Panc1 (cell line): ENCODE measurements at regions not wholly inside any gene's neighbourhood (a gene's known extent, or its start where the extent isn't known, plus 50 kb on each side); places are given as distances from the start of the nearest gene placed in this dataset.

Experiments used
- ATAC-seq: fragments of 200-7000 bp; cut with Tn5 transposase; 2 replicates; pipeline ENCODE4 v1.9.1; 2020; ENCODE audit warnings: mild to moderate bottlenecking, moderate library complexity
- BruUV-seq: library from RNA; stranded (reverse); fragments of 400-500 nt; replicated peaks from 2 replicates; lab custom pipeline; 2021; lab: Mats Ljungman, UMichigan
- CTCF ChIA-PET: fragments of 300-600 bp; sonication (Branson Sonifier 250); formaldehyde crosslinking; loops from one replicate; lab custom pipeline; 2022; ENCODE audit warnings: antibody characterized with exemption; lab: Charles Lee
- POLR2A ChIA-PET: fragments of 300-600 bp; sonication (Branson Sonifier 250); formaldehyde crosslinking; loops from one replicate; lab custom pipeline; 2022; ENCODE audit warnings: antibody characterized with exemption; lab: Charles Lee
- DNase-seq: peaks from one replicate; pipeline ENCODE4 v3.0.0-alpha.2; 2010; ENCODE audit warnings: low read depth, low spot score
- H3K27ac ChIP-seq: 2 replicates; pipeline ENCODE4 v1.5.1; 2011; ENCODE audit warnings: mild to moderate bottlenecking, low read length, inconsistent platforms
- H3K27me3 ChIP-seq: fragments of 200-500 bp; sonication (Bioruptor generic); 2 replicates; pipeline ENCODE4 v1.6.0; 2014; ENCODE audit warnings: low read length, inconsistent platforms; ENCODE audit not compliant: control insufficient read depth, insufficient read depth
- H3K36me3 ChIP-seq: fragments of 200-500 bp; sonication (Bioruptor generic); 2 replicates; pipeline ENCODE4 v1.5.1; 2014; ENCODE audit warnings: inconsistent platforms, mild to moderate bottlenecking, low read length, moderate library complexity; ENCODE audit not compliant: control insufficient read depth, insufficient read depth
- H3K4me1 ChIP-seq: 2 replicates; pipeline ENCODE4 v1.5.1; 2011; ENCODE audit warnings: inconsistent platforms, mild to moderate bottlenecking, low read length, moderate library complexity; ENCODE audit not compliant: control insufficient read depth, insufficient read depth
- H3K4me3 ChIP-seq, 2 experiments: 2 replicates each; pipeline ENCODE4 v1.5.1; 2011 to 2012; ENCODE audit warnings: low read depth in 2 of 2, low read length in 2 of 2, mild to moderate bottlenecking in 2 of 2, inconsistent platforms in 1 of 2, moderate library complexity in 1 of 2
- H3K9me3 ChIP-seq: fragments of 200-500 bp; sonication (Bioruptor generic); 2 replicates; pipeline ENCODE4 v1.5.1; 2014; ENCODE audit warnings: low read depth, mild to moderate bottlenecking, inconsistent platforms, low read length, moderate library complexity; ENCODE audit not compliant: control insufficient read depth, insufficient read depth
- POLR2AphosphoS5 ChIP-seq: IDR thresholded peaks from 2 replicates; pipeline ENCODE4 v1.6.1; 2012; ENCODE audit warnings: mild to moderate bottlenecking, low read depth, low read length, moderate library complexity
- SIN3A ChIP-seq: IDR thresholded peaks from 2 replicates; pipeline ENCODE4 v1.6.1; 2012; ENCODE audit warnings: low read depth, mild to moderate bottlenecking, low read length, moderate library complexity, borderline replicate concordance; ENCODE audit not compliant: insufficient read depth
- TCF7L2 ChIP-seq: IDR thresholded peaks from 2 replicates; pipeline ENCODE4 v1.6.1; 2011; ENCODE audit warnings: mild to moderate bottlenecking, low read depth, low read length, inconsistent platforms
- in situ Hi-C: cut with HindIII; loops from 2 replicates; pipeline ENCODE4 v1.10.0; 2016; ENCODE audit warnings: low sequenced_read_pairs, low pct_unique_long_range_greater_than_20kb
- intact Hi-C: fragments of 100-400 bp; cut with micrococcal nuclease; formaldehyde crosslinking; loops from one replicate; pipeline ENCODE4 v1.10.0; 2022; ENCODE audit not compliant: unreplicated experiment
- TF ChIP-seq, protein P1 (sequence below), 2 experiments: IDR thresholded peaks; 2 replicates each; pipeline ENCODE4 v1.6.1; 2011 to 2012; ENCODE audit warnings: low read depth in 2 of 2, control low read depth in 1 of 2, low read length in 1 of 2, mild to moderate bottlenecking in 1 of 2, moderate library complexity in 1 of 2; ENCODE audit not compliant: insufficient read depth in 1 of 2
- TF ChIP-seq, protein P2 (sequence below): fragments of 450-650 bp; IDR thresholded peaks from 2 replicates; pipeline ENCODE4 v1.5.1; 2017; ENCODE audit warnings: mild to moderate bottlenecking

DNA sequence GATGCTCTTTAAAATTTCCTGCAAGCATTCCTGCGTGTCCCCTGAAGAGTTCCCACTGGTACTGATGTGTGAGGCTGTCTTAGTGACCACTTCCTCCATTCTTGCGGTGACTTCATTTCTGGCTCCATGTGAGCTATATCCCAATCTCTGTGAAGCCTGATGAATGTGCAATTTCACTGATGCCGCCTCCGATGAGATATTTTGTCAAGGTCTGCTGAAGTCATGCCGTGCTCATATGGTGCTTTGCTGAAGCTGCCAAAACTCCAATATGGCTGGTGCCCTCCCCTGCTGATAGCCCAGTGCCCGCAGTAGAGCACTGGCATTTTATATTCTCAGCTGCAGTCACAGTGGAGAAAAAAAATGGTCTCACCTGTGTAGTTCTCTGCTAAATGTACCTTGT, 271.5 kb downstream of the EFHB start:
- DNase-seq (no peak), ATAC-seq (no peak)
- intact Hi-C loops = no loop called here
- H3K4me3 ChIP-seq = no peak overlapping the region
- TF ChIP-seq, protein P1, sequence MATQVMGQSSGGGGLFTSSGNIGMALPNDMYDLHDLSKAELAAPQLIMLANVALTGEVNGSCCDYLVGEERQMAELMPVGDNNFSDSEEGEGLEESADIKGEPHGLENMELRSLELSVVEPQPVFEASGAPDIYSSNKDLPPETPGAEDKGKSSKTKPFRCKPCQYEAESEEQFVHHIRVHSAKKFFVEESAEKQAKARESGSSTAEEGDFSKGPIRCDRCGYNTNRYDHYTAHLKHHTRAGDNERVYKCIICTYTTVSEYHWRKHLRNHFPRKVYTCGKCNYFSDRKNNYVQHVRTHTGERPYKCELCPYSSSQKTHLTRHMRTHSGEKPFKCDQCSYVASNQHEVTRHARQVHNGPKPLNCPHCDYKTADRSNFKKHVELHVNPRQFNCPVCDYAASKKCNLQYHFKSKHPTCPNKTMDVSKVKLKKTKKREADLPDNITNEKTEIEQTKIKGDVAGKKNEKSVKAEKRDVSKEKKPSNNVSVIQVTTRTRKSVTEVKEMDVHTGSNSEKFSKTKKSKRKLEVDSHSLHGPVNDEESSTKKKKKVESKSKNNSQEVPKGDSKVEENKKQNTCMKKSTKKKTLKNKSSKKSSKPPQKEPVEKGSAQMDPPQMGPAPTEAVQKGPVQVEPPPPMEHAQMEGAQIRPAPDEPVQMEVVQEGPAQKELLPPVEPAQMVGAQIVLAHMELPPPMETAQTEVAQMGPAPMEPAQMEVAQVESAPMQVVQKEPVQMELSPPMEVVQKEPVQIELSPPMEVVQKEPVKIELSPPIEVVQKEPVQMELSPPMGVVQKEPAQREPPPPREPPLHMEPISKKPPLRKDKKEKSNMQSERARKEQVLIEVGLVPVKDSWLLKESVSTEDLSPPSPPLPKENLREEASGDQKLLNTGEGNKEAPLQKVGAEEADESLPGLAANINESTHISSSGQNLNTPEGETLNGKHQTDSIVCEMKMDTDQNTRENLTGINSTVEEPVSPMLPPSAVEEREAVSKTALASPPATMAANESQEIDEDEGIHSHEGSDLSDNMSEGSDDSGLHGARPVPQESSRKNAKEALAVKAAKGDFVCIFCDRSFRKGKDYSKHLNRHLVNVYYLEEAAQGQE (IDR thresholded peaks at IDR 0.05; ENCODE audit: insufficient read depth in 1 of 2, low read depth in 2 of 2, low read length in 1 of 2) = no peak
- TF ChIP-seq, protein P2, sequence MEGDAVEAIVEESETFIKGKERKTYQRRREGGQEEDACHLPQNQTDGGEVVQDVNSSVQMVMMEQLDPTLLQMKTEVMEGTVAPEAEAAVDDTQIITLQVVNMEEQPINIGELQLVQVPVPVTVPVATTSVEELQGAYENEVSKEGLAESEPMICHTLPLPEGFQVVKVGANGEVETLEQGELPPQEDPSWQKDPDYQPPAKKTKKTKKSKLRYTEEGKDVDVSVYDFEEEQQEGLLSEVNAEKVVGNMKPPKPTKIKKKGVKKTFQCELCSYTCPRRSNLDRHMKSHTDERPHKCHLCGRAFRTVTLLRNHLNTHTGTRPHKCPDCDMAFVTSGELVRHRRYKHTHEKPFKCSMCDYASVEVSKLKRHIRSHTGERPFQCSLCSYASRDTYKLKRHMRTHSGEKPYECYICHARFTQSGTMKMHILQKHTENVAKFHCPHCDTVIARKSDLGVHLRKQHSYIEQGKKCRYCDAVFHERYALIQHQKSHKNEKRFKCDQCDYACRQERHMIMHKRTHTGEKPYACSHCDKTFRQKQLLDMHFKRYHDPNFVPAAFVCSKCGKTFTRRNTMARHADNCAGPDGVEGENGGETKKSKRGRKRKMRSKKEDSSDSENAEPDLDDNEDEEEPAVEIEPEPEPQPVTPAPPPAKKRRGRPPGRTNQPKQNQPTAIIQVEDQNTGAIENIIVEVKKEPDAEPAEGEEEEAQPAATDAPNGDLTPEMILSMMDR = no peak
- TF ChIP-seq POLR2AphosphoS5 = no peak
- TF ChIP-seq SIN3A = no peak
- TF ChIP-seq TCF7L2 = no peak
- in situ Hi-C loops = no loop called here
- H3K4me1 ChIP-seq = no peaks in the 10 kb centered on the region
- no peaks in the 10 kb centered on the region for H3K36me3 ChIP-seq
- no TSS peak for BruUV-seq
- ChIA-PET POLR2A (no interaction called here), CTCF (no interaction called here)
- H3K9me3 ChIP-seq = no peaks in the 10 kb centered on the region
- H3K27me3 ChIP-seq = no peaks in the 10 kb centered on the region
- H3K27ac ChIP-seq = no peak overlapping the region

DNA sequence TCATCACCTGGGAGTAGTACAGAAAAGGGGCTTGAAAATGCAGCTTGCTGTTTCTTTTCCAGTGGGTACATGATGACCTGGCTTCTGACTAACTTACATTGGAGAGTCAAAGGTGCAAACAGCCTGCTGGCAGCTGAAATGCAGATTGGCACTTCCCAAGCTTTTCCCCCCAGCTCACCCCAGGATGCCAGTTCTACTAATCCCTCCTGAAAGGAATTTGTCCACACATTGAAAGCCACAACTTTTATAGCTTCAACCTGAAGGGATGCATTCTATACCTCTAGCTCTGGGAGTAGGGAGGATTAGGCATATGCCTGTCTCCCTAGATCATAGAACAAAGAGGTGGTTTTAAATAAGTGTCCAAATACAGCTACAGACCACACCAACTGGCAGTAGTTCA, 281.7 kb downstream of the EFHB start:
- TF ChIP-seq SIN3A (no peak), POLR2AphosphoS5 (no peak), TCF7L2 (no peak)
- TF ChIP-seq, protein P2 = no peak
- TF ChIP-seq, protein P1 (IDR thresholded peaks at IDR 0.05; ENCODE audit: insufficient read depth in 1 of 2, low read depth in 2 of 2, low read length in 1 of 2) = no peak
- intact Hi-C loops (no loop called here), in situ Hi-C loops (no loop called here)
- no peaks in the 10 kb centered on the region for H3K36me3 ChIP-seq
- H3K4me1 ChIP-seq = no peaks in the 10 kb centered on the region
- no peak overlapping the region for H3K27ac ChIP-seq
- H3K4me3 ChIP-seq = no peak overlapping the region
- POLR2A ChIA-PET = no interaction called here
- H3K9me3 ChIP-seq = no peaks in the 10 kb centered on the region
- no peak for ATAC-seq
- CTCF ChIA-PET = no interaction called here
- H3K27me3 ChIP-seq = no peaks in the 10 kb centered on the region
- no TSS peak for BruUV-seq
- no peak for DNase-seq
